Heart left ventricle (tissue), 16 donors: ENCODE measurements at regions not wholly inside any gene's neighbourhood (a gene's known extent, or its start where the extent isn't known, plus 50 kb on each side); places are given as distances from the start of the nearest gene placed in this dataset.

Source experiments
- ATAC-seq, 4 donors: fragments of 200-7000 bp; cut with Tn5 transposase; one replicate each; pipeline ENCODE4 v1.9.1; 2020 to 2022; ENCODE audit warnings: moderate library complexity in 4 of 4, mild to moderate bottlenecking in 3 of 4, moderate number of reproducible peaks in 1 of 4
- DNase-seq, 5 donors: peaks; one replicate each; pipeline ENCODE4 v3.0.0-alpha.2; 2020
- H3K27ac ChIP-seq, 12 donors: fragments of 200-600 bp; sonication (generic) in 4 of 12; one replicate each; pipeline versions ENCODE4 v1.5.0 to v1.8.0; 2016 to 2022; ENCODE audit warnings: mild to moderate bottlenecking in 2 of 12
- H3K27me3 ChIP-seq, 9 donors: fragments of 200-600 bp; sonication (generic) in 2 of 9; one replicate each; pipeline versions ENCODE4 v1.5.1 to v1.8.0; 2016 to 2022; ENCODE audit warnings: mild to moderate bottlenecking in 3 of 9
- H3K36me3 ChIP-seq, 9 donors: fragments of 200-600 bp; sonication (generic) in 2 of 9; one replicate each; pipeline versions ENCODE4 v1.5.0 to v1.8.0; 2018 to 2022; ENCODE audit warnings: mild to moderate bottlenecking in 2 of 9
- H3K4me1 ChIP-seq, 12 donors: fragments of 200-600 bp; sonication (generic) in 4 of 12; one replicate each; pipeline versions ENCODE4 v1.5.0 to v1.8.0; 2016 to 2022; ENCODE audit warnings: mild to moderate bottlenecking in 3 of 12
- H3K4me3 ChIP-seq, 12 donors: fragments of 200-600 bp; sonication (generic) in 4 of 12; one replicate each; pipeline versions ENCODE4 v1.5.0 to v1.8.0; 2017 to 2022; ENCODE audit warnings: mild to moderate bottlenecking in 9 of 12, moderate library complexity in 4 of 12
- H3K9me3 ChIP-seq, 12 donors: fragments of 200-600 bp; sonication (generic) in 4 of 12; one replicate each; pipeline versions ENCODE4 v1.5.0 to v1.8.0; 2016 to 2022; ENCODE audit warnings: mild to moderate bottlenecking in 1 of 12
- CTCF ChIP-seq, 12 donors: fragments of 200-600 bp; sonication (generic) in 4 of 12; IDR thresholded peaks; one replicate each; pipeline versions ENCODE4 v1.5.0 to v1.8.0; 2018 to 2022; ENCODE audit warnings: antibody characterized with exemption in 12 of 12, mild to moderate bottlenecking in 5 of 12
- POLR2A ChIP-seq, 2 donors: fragments of 450-650 bp; IDR thresholded peaks; one replicate each; pipeline ENCODE4 v1.6.1; 2017; ENCODE audit warnings: antibody characterized with exemption in 2 of 2, mild to moderate bottlenecking in 2 of 2, moderate library complexity in 2 of 2
- WGBS, 4 donors: extraction: QIAGEN DNeasy Blood & Tissue Kit in 2 of 4; methylation state at CpG; one replicate each; pipeline versions ENCODE4 v1.1.5 to v1.1.7; 2013 to 2018; 5-methylcytosine and 5-hydroxymethylcytosine counted together
- intact Hi-C, 10 donors: fragments of 100-400 bp; cut with DNase I; formaldehyde crosslinking; loops; one replicate each; pipeline versions ENCODE4 v1.11.1 to v1.14.2; 2022
- donor health status: ischemic (EF 13 %, LVEDD 7.1; RV severe dilation, severe dysfunction).
- donor health status: healthy with polysubstance abuse.
- donor health status: DM: no; HTN: yes; CAD: no.
- donor health status: DM: no; HTN: no; CAD: no.
- donor health status: ischemic (EF 25% LVEDD 6.9; RV normal size, moderate dysfunction).
- donor health status: ischemic (EF 25% LVEDD 5.7; RV mildly dilated, moderate dysfunction).
- donor health status: healthy.
- donor health status: DM: yes; HTN: yes; CAD: no.
- donor health status: ischemic (EF 35%, LVEDD 5.7; RV mildly dilated, moderate dysfunction).
- donor health status: nonischemic (EF 11% LVEDD 7.7; RV severe dilation, severe dysfunction).
- donor health status: DM: yes; HTN: yes; CAD: no.
- donor health status: PGD.
- donor health status: ischemic (EF 29% LVEDD 5.4; RV normal size, mild dysfunction).
- donor health status: nonischemic (EF 23%, LVEDD 6.1; RV moderate dilation, normal function).

GRCh38 chr4:124295413-124295812 lies 417.1 kb downstream of the ANKRD50 start:
- DNase-seq (no peak), ATAC-seq (no peak)
- no peaks in the 10 kb centered on the region for H3K36me3 ChIP-seq
- H3K27ac ChIP-seq: no peak overlapping the region
- WGBS, 4 donors: 92 to 96% (median 94%) methylated on average over 1 of the region's 1 CpG
- H3K27me3 ChIP-seq: no peaks in the 10 kb centered on the region
- H3K4me3 ChIP-seq: no peak overlapping the region
- intact Hi-C loops: no loop called here
- no peaks in the 10 kb centered on the region for H3K9me3 ChIP-seq
- TF ChIP-seq POLR2A (IDR thresholded peaks at IDR 0.05): no peak
- TF ChIP-seq CTCF (IDR thresholded peaks at IDR 0.05): no peak
- H3K4me1 ChIP-seq: no peaks in the 10 kb centered on the region

GRCh38 chr4:124304941-124305340 lies 407.6 kb downstream of the ANKRD50 start:
- Histone ChIP-seq H3K4me3 (no peak overlapping the region), H3K4me1 (peaks cover 0 to 9% (median 0%) of the 10 kb centered on the region in 12 donors), H3K36me3 (no peaks in the 10 kb centered on the region), H3K27ac (peak overlapping the region in 1 of 12 donors; percentile 15), H3K27me3 (no peaks in the 10 kb centered on the region), H3K9me3 (no peaks in the 10 kb centered on the region)
- 41 to 51% (median 46%) methylated on average over 3 of the region's 3 CpGs for WGBS, 4 donors
- no peak for DNase-seq
- TF ChIP-seq POLR2A (IDR thresholded peaks at IDR 0.05) (no peak), CTCF (IDR thresholded peaks at IDR 0.05) (no peak)
- ATAC-seq: peak in 1 of 4 donors; percentile 26
- intact Hi-C loops: no loop called here

- intact Hi-C loops: no loop called here
- no peak for TF ChIP-seq CTCF (IDR thresholded peaks at IDR 0.05)
- TF ChIP-seq POLR2A (IDR thresholded peaks at IDR 0.05): no peak
- H3K27me3 ChIP-seq: no peaks in the 10 kb centered on the region
- peaks cover 0 to 9% (median 0%) of the 10 kb centered on the region in 12 donors for H3K4me1 ChIP-seq
- 88 to 96% (median 92%) methylated on average over 1 of the region's 1 CpG for WGBS, 4 donors
- no peaks in the 10 kb centered on the region for H3K36me3 ChIP-seq
- DNase-seq (no peak), ATAC-seq (no peak)
- no peak overlapping the region for H3K27ac ChIP-seq
- peaks cover 0 to 4% (median 0%) of the 10 kb centered on the region in 12 donors for H3K9me3 ChIP-seq
- H3K4me3 ChIP-seq: no peak overlapping the region
These were observed 406.2 kb downstream of the ANKRD50 start for GRCh38 chr4:124306352-124306751.

- Histone ChIP-seq H3K27ac (no peak overlapping the region), H3K9me3 (peaks cover 0 to 8% (median 0%) of the 10 kb centered on the region in 12 donors), H3K36me3 (no peaks in the 10 kb centered on the region), H3K4me3 (no peak overlapping the region), H3K27me3 (no peaks in the 10 kb centered on the region), H3K4me1 (peaks cover 0 to 9% (median 0%) of the 10 kb centered on the region in 12 donors)
- TF ChIP-seq POLR2A (IDR thresholded peaks at IDR 0.05): no peak
- TF ChIP-seq CTCF (IDR thresholded peaks at IDR 0.05): no peak
- DNase-seq: no peak
- no peak for ATAC-seq
- intact Hi-C loops: no loop called here
- 89 to 97% (median 94%) methylated on average over 3 of the region's 3 CpGs for WGBS, 4 donors
These were observed 405.4 kb downstream of the ANKRD50 start for GRCh38 chr4:124307143-124307542.
